PC-9 (cell line): ENCODE measurements at regions not wholly inside any gene's neighbourhood (a gene's known extent, or its start where the extent isn't known, plus 50 kb on each side); places are given as distances from the start of the nearest gene placed in this dataset.

Experiments
- BruUV-seq: library from RNA; stranded (reverse); fragments of 400-500 nt; replicated peaks from 2 replicates; lab custom pipeline; 2021; lab: Mats Ljungman, UMichigan
- CTCF ChIA-PET: fragments of 300-600 bp; sonication (Branson Sonifier 250); formaldehyde crosslinking; loops from one replicate; lab custom pipeline; 2022; ENCODE audit warnings: antibody characterized with exemption; lab: Charles Lee
- POLR2A ChIA-PET: fragments of 300-600 bp; sonication (Branson Sonifier 250); formaldehyde crosslinking; loops from one replicate; lab custom pipeline; 2022; ENCODE audit warnings: antibody characterized with exemption; ENCODE audit not compliant: unreplicated experiment; lab: Charles Lee
- DNase-seq, 2 experiments: peaks; one replicate each; pipeline versions ENCODE4 v3.0.0 to v3.0.0-alpha.2; 2015 to 2022; ENCODE audit warnings: mixed read lengths in 1 of 2
- H2AFZ ChIP-seq: fragments of 200-600 bp; sonication (generic); 2 replicates; pipeline ENCODE4 v1.8.1; 2017; ENCODE audit warnings: antibody characterized with exemption
- H3F3A ChIP-seq: fragments of 200-600 bp; sonication (generic); 2 replicates; pipeline ENCODE4 v1.8.1; 2017; ENCODE audit warnings: antibody characterized with exemption, mild to moderate bottlenecking, low read depth; ENCODE audit not compliant: insufficient read depth
- H3K27ac ChIP-seq: fragments of 200-600 bp; sonication (generic); 2 replicates; pipeline ENCODE4 v1.6.1; 2016; ENCODE audit warnings: mixed run types
- H3K27me3 ChIP-seq: fragments of 200-600 bp; sonication (generic); 2 replicates; pipeline ENCODE4 v1.6.1; 2016; ENCODE audit warnings: low read depth, mixed run types; ENCODE audit not compliant: insufficient read depth
- H3K36me3 ChIP-seq: fragments of 200-600 bp; sonication (generic); 2 replicates; pipeline ENCODE4 v1.6.1; 2016; ENCODE audit warnings: low read depth, mixed run types
- H3K4me1 ChIP-seq: fragments of 200-600 bp; sonication (generic); replicated peaks from 2 replicates; pipeline ENCODE4 v1.6.1; 2016; ENCODE audit warnings: mixed run types; ENCODE audit not compliant: insufficient read depth
- H3K4me2 ChIP-seq: fragments of 200-600 bp; sonication (generic); 2 replicates; pipeline ENCODE4 v1.6.1; 2017; ENCODE audit warnings: mixed run types
- H3K4me3 ChIP-seq: fragments of 200-600 bp; sonication (generic); 2 replicates; pipeline ENCODE4 v1.6.1; 2016; ENCODE audit warnings: mixed run types
- H3K79me2 ChIP-seq: fragments of 200-600 bp; sonication (generic); 2 replicates; pipeline ENCODE4 v1.6.1; 2017; ENCODE audit warnings: low read depth, mixed run types
- H3K9me2 ChIP-seq: fragments of 200-600 bp; sonication (generic); 2 replicates; pipeline ENCODE4 v1.8.1; 2017; ENCODE audit warnings: mild to moderate bottlenecking; ENCODE audit not compliant: insufficient read depth
- H3K9me3 ChIP-seq: fragments of 200-600 bp; sonication (generic); 2 replicates; pipeline ENCODE4 v1.8.1; 2016; ENCODE audit warnings: low read depth; ENCODE audit not compliant: insufficient read depth
- H4K20me1 ChIP-seq: fragments of 200-600 bp; sonication (generic); 2 replicates; pipeline ENCODE4 v1.8.1; 2017; ENCODE audit not compliant: insufficient read depth
- EZH2 ChIP-seq: fragments of 200-600 bp; sonication (generic); IDR thresholded peaks from 2 replicates; pipeline ENCODE4 v1.8.0; 2017; ENCODE audit warnings: antibody characterized with exemption, low read depth
- intact Hi-C: fragments of 100-400 bp; cut with micrococcal nuclease; formaldehyde crosslinking; loops from one replicate; pipeline ENCODE4 v1.10.0; 2022; ENCODE audit not compliant: unreplicated experiment
- TF ChIP-seq, protein P1 (sequence below): fragments of 200-600 bp; sonication (generic); conservative IDR thresholded peaks from 2 replicates; pipeline ENCODE4 v1.6.1; 2017; ENCODE audit warnings: mixed run types, antibody characterized with exemption, mild to moderate bottlenecking, moderate library complexity

GRCh38 chr12:46508651-46509050 lies 136.1 kb upstream of the SLC38A2 start:
- no peaks in the 10 kb centered on the region for H3K79me2 ChIP-seq
- no peaks in the 10 kb centered on the region for H3F3A ChIP-seq
- H3K9me2 ChIP-seq: no peaks in the 10 kb centered on the region
- H3K27me3 ChIP-seq: no peaks in the 10 kb centered on the region
- no peak overlapping the region for H2AFZ ChIP-seq
- TF ChIP-seq, protein P1, sequence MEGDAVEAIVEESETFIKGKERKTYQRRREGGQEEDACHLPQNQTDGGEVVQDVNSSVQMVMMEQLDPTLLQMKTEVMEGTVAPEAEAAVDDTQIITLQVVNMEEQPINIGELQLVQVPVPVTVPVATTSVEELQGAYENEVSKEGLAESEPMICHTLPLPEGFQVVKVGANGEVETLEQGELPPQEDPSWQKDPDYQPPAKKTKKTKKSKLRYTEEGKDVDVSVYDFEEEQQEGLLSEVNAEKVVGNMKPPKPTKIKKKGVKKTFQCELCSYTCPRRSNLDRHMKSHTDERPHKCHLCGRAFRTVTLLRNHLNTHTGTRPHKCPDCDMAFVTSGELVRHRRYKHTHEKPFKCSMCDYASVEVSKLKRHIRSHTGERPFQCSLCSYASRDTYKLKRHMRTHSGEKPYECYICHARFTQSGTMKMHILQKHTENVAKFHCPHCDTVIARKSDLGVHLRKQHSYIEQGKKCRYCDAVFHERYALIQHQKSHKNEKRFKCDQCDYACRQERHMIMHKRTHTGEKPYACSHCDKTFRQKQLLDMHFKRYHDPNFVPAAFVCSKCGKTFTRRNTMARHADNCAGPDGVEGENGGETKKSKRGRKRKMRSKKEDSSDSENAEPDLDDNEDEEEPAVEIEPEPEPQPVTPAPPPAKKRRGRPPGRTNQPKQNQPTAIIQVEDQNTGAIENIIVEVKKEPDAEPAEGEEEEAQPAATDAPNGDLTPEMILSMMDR: no peak
- no peak for TF ChIP-seq EZH2
- no TSS peak for BruUV-seq
- H3K9me3 ChIP-seq: peaks cover 18% of the 10 kb centered on the region; the same call in 1 of the 2 replicates
- no peak overlapping the region for H3K4me3 ChIP-seq
- DNase-seq: no peak
- no peak overlapping the region for H3K4me2 ChIP-seq
- H3K36me3 ChIP-seq: no peaks in the 10 kb centered on the region
- intact Hi-C loops: no loop called here
- CTCF ChIA-PET: no interaction called here
- POLR2A ChIA-PET: no interaction called here
- no peaks in the 10 kb centered on the region for H4K20me1 ChIP-seq
- no peak overlapping the region for H3K27ac ChIP-seq
- H3K4me1 ChIP-seq: no peaks in the 10 kb centered on the region

GRCh38 chr12:46507766-46508165 lies 135.2 kb upstream of the SLC38A2 start:
- ChIA-PET CTCF (no interaction called here), POLR2A (no interaction called here)
- H3K9me3 ChIP-seq: peaks cover 20% of the 10 kb centered on the region
- no peaks in the 10 kb centered on the region for H3K27me3 ChIP-seq
- H3K4me1 ChIP-seq: no peaks in the 10 kb centered on the region
- H3K4me2 ChIP-seq: no peak overlapping the region
- TF ChIP-seq, protein P1: no peak
- TF ChIP-seq EZH2: no peak
- H2AFZ ChIP-seq: no peak overlapping the region
- H4K20me1 ChIP-seq: no peaks in the 10 kb centered on the region
- DNase-seq: no peak
- H3K4me3 ChIP-seq: no peak overlapping the region
- H3K36me3 ChIP-seq: no peaks in the 10 kb centered on the region; the same call in 1 of the 2 replicates
- no peaks in the 10 kb centered on the region for H3K9me2 ChIP-seq
- no TSS peak for BruUV-seq
- no peak overlapping the region for H3K27ac ChIP-seq
- no peaks in the 10 kb centered on the region for H3K79me2 ChIP-seq
- no peaks in the 10 kb centered on the region for H3F3A ChIP-seq
- intact Hi-C loops: no loop called here

- BruUV-seq: no TSS peak
- Histone ChIP-seq H3K27me3 (no peaks in the 10 kb centered on the region), H3K4me1 (no peaks in the 10 kb centered on the region), H3K9me2 (no peaks in the 10 kb centered on the region), H3K79me2 (no peaks in the 10 kb centered on the region), H4K20me1 (no peaks in the 10 kb centered on the region), H3K9me3 (peaks cover 23% of the 10 kb centered on the region), H3F3A (no peaks in the 10 kb centered on the region), H3K4me3 (no peak overlapping the region), H2AFZ (no peak overlapping the region), H3K27ac (no peak overlapping the region), H3K36me3 (no peaks in the 10 kb centered on the region; the same call in 1 of the 2 replicates), H3K4me2 (no peak overlapping the region)
- CTCF ChIA-PET: no interaction called here
- intact Hi-C loops: no loop called here
- TF ChIP-seq, protein P1: no peak
- TF ChIP-seq EZH2: no peak
- DNase-seq: no peak
- POLR2A ChIA-PET: no interaction called here
Measured at GRCh38 chr12:46506961-46507360, 134.4 kb upstream of the SLC38A2 start.
